ENCODE measurements at regions not wholly inside any gene's neighbourhood (a gene's known extent, or its start where the extent isn't known, plus 50 kb on each side); places are given as distances from the start of the nearest gene placed in this dataset.

DNA sequence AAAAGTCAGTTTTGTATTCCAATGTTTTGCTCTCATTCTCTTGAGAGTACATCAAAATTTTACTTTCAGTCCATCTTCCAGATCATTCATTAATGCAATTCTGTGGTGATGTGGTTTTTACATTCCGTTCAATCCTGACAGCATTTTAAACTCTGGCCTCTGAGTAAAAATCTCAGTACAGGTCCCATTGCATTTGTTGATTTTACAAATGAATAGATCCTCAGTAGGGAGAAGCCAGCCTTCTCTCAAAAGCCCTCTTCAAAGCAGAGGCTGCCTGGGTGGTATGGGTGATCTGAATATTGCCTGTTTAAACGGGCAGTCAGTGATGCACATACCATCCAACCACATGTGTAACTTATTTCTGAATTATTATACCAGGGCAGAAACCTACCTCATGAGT is 72.5 kb upstream of the TSC22D2 start:
- Histone ChIP-seq H3K9me3 (ENCODE audit: insufficient read depth, low read length) (no peaks in the 10 kb centered on the region; the same call in 1 of the 2 replicates), H3K27me3 (ENCODE audit: insufficient read depth, insufficient read length) (no peaks in the 10 kb centered on the region), H3K9ac (ENCODE audit: insufficient read length, low read depth) (no peak overlapping the region), H3K4me1 (ENCODE audit: insufficient read depth, insufficient read length) (no peaks in the 10 kb centered on the region), H3K4me3 (ENCODE audit: insufficient read length, low read depth) (no peak overlapping the region), H3K36me3 (ENCODE audit: insufficient read depth, insufficient read length, low read length) (no peaks in the 10 kb centered on the region)
- no peak for DNase-seq (ENCODE audit: low read depth, low spot score)
- TF ChIP-seq ZNF274 (IDR thresholded peaks at IDR 0.05; ENCODE audit: low read depth, low read length) (no peak), SUZ12 (IDR thresholded peaks at IDR 0.05; ENCODE audit: extremely low read depth, insufficient read depth, insufficient read length) (no peak), YY1 (IDR thresholded peaks at IDR 0.05; ENCODE audit: insufficient read depth, insufficient read length) (no peak)

DNA sequence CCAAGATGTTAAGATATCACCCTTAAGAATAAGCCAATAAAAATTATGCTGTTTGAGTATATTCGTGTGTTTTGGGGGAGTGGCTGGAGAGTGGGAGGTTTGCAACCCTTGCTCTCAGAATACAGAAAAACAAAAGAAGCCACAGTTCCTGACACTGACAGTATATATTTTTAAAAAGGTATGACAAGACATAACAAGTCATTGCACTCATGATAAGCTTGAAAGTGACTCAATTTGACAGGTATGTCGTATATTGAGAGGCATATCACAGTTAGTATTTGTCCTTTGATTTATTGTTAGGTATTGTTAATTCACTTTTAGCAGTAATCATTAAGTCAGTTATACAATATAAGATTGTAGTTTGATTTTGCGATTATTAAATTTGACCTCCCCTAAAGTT is 73.1 kb upstream of the TSC22D2 start:
- no peak overlapping the region for H3K9ac ChIP-seq (ENCODE audit: insufficient read length, low read depth)
- no peak for DNase-seq (ENCODE audit: low read depth, low spot score)
- H3K27me3 ChIP-seq (ENCODE audit: insufficient read depth, insufficient read length), result no peaks in the 10 kb centered on the region
- no peak overlapping the region for H3K4me3 ChIP-seq (ENCODE audit: insufficient read length, low read depth)
- TF ChIP-seq SUZ12 (IDR thresholded peaks at IDR 0.05; ENCODE audit: extremely low read depth, insufficient read depth, insufficient read length) (no peak), ZNF274 (IDR thresholded peaks at IDR 0.05; ENCODE audit: low read depth, low read length) (no peak), YY1 (IDR thresholded peaks at IDR 0.05; ENCODE audit: insufficient read depth, insufficient read length) (no peak)
- no peaks in the 10 kb centered on the region; the same call in 1 of the 2 replicates for H3K9me3 ChIP-seq (ENCODE audit: insufficient read depth, low read length)
- no peaks in the 10 kb centered on the region for H3K4me1 ChIP-seq (ENCODE audit: insufficient read depth, insufficient read length)
- no peaks in the 10 kb centered on the region for H3K36me3 ChIP-seq (ENCODE audit: insufficient read depth, insufficient read length, low read length)

DNA sequence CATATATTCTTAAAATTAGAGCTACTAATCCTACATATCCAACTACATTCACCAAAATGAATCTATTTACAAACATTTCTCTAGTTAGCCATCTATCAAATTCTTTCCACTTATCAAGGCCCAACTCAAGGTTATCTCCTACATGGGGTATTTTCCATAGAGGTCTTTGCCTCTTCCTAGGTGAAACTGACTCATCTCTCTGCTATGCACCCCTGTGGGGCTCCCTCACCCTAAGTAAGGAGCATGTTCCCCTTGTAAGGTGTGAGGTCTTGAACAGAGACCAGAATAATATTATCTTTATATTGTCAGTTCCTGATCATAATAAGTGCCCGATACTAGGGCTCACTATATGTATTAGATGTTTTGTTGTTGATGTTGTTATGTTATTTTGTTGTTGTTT is 74.6 kb upstream of the TSC22D2 start:
- no peaks in the 10 kb centered on the region for H3K27me3 ChIP-seq (ENCODE audit: insufficient read depth, insufficient read length)
- no peak overlapping the region for H3K9ac ChIP-seq (ENCODE audit: insufficient read length, low read depth)
- H3K36me3 ChIP-seq (ENCODE audit: insufficient read depth, insufficient read length, low read length), result no peaks in the 10 kb centered on the region
- DNase-seq (ENCODE audit: low read depth, low spot score), result no peak
- TF ChIP-seq YY1 (IDR thresholded peaks at IDR 0.05; ENCODE audit: insufficient read depth, insufficient read length), result no peak
- TF ChIP-seq SUZ12 (IDR thresholded peaks at IDR 0.05; ENCODE audit: extremely low read depth, insufficient read depth, insufficient read length), result no peak
- TF ChIP-seq ZNF274 (IDR thresholded peaks at IDR 0.05; ENCODE audit: low read depth, low read length), result no peak
- H3K4me1 ChIP-seq (ENCODE audit: insufficient read depth, insufficient read length), result no peaks in the 10 kb centered on the region
- no peaks in the 10 kb centered on the region; the same call in 1 of the 2 replicates for H3K9me3 ChIP-seq (ENCODE audit: insufficient read depth, low read length)
- H3K4me3 ChIP-seq (ENCODE audit: insufficient read length, low read depth), result no peak overlapping the region

DNA sequence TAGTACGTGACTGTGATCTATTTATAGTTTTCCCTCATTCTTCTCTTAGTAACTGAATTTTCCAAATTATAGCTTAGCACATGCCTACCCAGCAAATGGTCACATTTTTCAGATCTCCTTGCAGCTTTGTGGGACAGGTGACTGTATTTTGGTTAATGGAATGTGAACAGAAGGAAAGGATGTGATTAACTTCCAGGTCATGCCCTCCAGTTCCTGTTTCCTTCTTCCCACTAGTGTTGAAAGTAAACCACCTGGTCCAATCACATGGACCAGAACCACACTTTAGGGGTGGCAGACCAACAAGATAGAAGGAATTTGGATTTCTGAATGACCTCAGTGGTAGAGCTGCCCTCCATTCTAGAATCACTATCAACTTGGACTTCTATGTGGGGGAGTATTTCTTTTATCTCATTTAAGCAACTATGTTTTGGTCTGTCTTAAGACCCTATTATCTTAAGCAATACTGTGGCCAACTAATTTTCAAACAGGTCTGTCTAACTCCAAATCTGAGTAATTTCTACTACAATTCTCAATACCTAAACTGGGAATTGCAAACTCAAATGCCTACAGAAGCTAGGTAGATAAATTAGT is 76.0 kb upstream of the TSC22D2 start:
- H3K9ac ChIP-seq (ENCODE audit: insufficient read length, low read depth), result no peak overlapping the region
- no peaks in the 10 kb centered on the region; the same call in 1 of the 2 replicates for H3K9me3 ChIP-seq (ENCODE audit: insufficient read depth, low read length)
- no peaks in the 10 kb centered on the region for H3K36me3 ChIP-seq (ENCODE audit: insufficient read depth, insufficient read length, low read length)
- no peaks in the 10 kb centered on the region for H3K4me1 ChIP-seq (ENCODE audit: insufficient read depth, insufficient read length)
- no peaks in the 10 kb centered on the region for H3K27me3 ChIP-seq (ENCODE audit: insufficient read depth, insufficient read length)
- TF ChIP-seq YY1 (IDR thresholded peaks at IDR 0.05; ENCODE audit: insufficient read depth, insufficient read length) (no peak), ZNF274 (IDR thresholded peaks at IDR 0.05; ENCODE audit: low read depth, low read length) (no peak), SUZ12 (IDR thresholded peaks at IDR 0.05; ENCODE audit: extremely low read depth, insufficient read depth, insufficient read length) (no peak)
- H3K4me3 ChIP-seq (ENCODE audit: insufficient read length, low read depth), result no peak overlapping the region
- no peak for DNase-seq (ENCODE audit: low read depth, low spot score)

DNA sequence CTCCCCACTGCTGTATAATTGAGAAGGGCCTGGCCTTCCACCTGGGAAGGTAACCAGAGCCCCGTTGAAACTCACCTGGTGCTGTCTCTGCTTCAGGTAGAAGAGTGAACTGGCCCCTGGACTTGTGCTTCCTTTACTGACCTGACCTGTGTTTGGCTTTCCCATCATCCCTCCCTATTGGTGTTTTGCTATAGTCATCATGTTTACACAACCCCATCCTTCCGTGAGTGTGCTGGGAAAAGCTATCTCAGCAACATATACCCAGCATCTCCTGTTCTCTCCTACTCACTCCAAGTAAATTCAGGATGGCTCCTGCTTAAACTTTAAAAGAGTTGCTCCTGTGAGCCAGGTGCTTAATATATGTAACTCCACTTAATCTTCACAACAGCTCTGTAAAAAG is 77.2 kb upstream of the TSC22D2 start:
- Histone ChIP-seq H3K4me1 (ENCODE audit: insufficient read depth, insufficient read length) (no peaks in the 10 kb centered on the region), H3K9ac (ENCODE audit: insufficient read length, low read depth) (no peak overlapping the region), H3K9me3 (ENCODE audit: insufficient read depth, low read length) (no peaks in the 10 kb centered on the region; the same call in 1 of the 2 replicates), H3K4me3 (ENCODE audit: insufficient read length, low read depth) (no peak overlapping the region), H3K36me3 (ENCODE audit: insufficient read depth, insufficient read length, low read length) (no peaks in the 10 kb centered on the region), H3K27me3 (ENCODE audit: insufficient read depth, insufficient read length) (no peaks in the 10 kb centered on the region)
- TF ChIP-seq ZNF274 (IDR thresholded peaks at IDR 0.05; ENCODE audit: low read depth, low read length) (no peak), YY1 (IDR thresholded peaks at IDR 0.05; ENCODE audit: insufficient read depth, insufficient read length) (no peak), SUZ12 (IDR thresholded peaks at IDR 0.05; ENCODE audit: extremely low read depth, insufficient read depth, insufficient read length) (no peak)
- DNase-seq (ENCODE audit: low read depth, low spot score), result no peak

DNA sequence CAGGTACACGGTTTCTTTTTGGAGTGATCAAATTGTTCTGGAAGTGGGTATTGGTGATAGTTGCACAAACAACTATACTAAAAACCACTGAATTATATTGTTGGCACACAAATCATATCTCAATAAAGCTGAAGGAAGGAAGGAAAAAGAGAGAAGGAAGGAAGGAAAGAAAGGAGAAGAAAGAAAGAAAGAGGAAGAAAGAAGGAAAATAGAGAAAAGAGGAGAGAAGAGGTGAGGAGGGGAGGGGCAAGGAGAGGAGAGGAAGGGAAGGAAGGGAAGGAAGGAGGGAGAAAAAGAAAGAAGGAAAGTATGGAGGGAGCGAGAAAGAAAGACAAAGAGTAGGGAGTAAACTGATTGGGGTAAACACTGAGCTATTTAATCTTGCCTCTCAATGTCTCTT is 77.9 kb upstream of the TSC22D2 start:
- H3K9me3 ChIP-seq (ENCODE audit: insufficient read depth, low read length), result no peaks in the 10 kb centered on the region; the same call in 1 of the 2 replicates
- no peak for DNase-seq (ENCODE audit: low read depth, low spot score)
- no peaks in the 10 kb centered on the region for H3K36me3 ChIP-seq (ENCODE audit: insufficient read depth, insufficient read length, low read length)
- H3K4me3 ChIP-seq (ENCODE audit: insufficient read length, low read depth), result no peak overlapping the region
- H3K4me1 ChIP-seq (ENCODE audit: insufficient read depth, insufficient read length), result no peaks in the 10 kb centered on the region
- H3K27me3 ChIP-seq (ENCODE audit: insufficient read depth, insufficient read length), result no peaks in the 10 kb centered on the region
- TF ChIP-seq YY1 (IDR thresholded peaks at IDR 0.05; ENCODE audit: insufficient read depth, insufficient read length) (no peak), SUZ12 (IDR thresholded peaks at IDR 0.05; ENCODE audit: extremely low read depth, insufficient read depth, insufficient read length) (no peak), ZNF274 (IDR thresholded peaks at IDR 0.05; ENCODE audit: low read depth, low read length) (no peak)
- no peak overlapping the region for H3K9ac ChIP-seq (ENCODE audit: insufficient read length, low read depth)

DNA sequence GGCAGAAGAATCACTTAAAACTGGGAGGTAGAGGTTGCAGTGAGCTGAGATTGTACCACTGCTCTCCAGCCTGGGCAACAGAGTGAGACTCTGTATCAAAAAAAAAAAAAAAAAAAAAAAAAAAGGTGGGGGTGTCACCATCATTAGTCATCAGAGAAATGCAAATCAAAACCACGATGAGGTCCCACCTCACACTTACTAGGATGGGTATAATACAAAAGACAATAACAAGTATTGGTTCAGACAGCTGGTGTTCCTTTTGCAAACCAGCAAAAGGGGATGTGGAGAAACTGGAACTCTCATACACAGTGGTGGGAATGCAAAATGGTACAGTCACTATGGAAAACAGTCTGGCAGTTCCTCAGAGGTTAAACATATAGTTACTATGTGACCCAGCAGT is 78.7 kb upstream of the TSC22D2 start:
- Histone ChIP-seq H3K9me3 (ENCODE audit: insufficient read depth, low read length) (no peaks in the 10 kb centered on the region; the same call in 1 of the 2 replicates), H3K4me1 (ENCODE audit: insufficient read depth, insufficient read length) (no peaks in the 10 kb centered on the region), H3K4me3 (ENCODE audit: insufficient read length, low read depth) (no peak overlapping the region), H3K36me3 (ENCODE audit: insufficient read depth, insufficient read length, low read length) (no peaks in the 10 kb centered on the region), H3K9ac (ENCODE audit: insufficient read length, low read depth) (no peak overlapping the region), H3K27me3 (ENCODE audit: insufficient read depth, insufficient read length) (no peaks in the 10 kb centered on the region)
- no peak for DNase-seq (ENCODE audit: low read depth, low spot score)
- no peak for TF ChIP-seq SUZ12 (IDR thresholded peaks at IDR 0.05; ENCODE audit: extremely low read depth, insufficient read depth, insufficient read length)
- no peak for TF ChIP-seq ZNF274 (IDR thresholded peaks at IDR 0.05; ENCODE audit: low read depth, low read length)
- TF ChIP-seq YY1 (IDR thresholded peaks at IDR 0.05; ENCODE audit: insufficient read depth, insufficient read length), result no peak

Measured in NT2/D1 (cell line).